Choroid plexus epithelial cell (primary cell): ENCODE measurements at regions not wholly inside any gene's neighbourhood (a gene's known extent, or its start where the extent isn't known, plus 50 kb on each side); places are given as distances from the start of the nearest gene placed in this dataset.
A peak's percentile ranks its signal among the peaks of the same experiment; 100 is the strongest.

ENCODE experiments used
- DNase-seq: peaks from one replicate; pipeline ENCODE4 v3.0.0-alpha.2; 2010; ENCODE audit warnings: low read depth
- H3K4me3 ChIP-seq: 2 replicates; pipeline ENCODE4 v1.5.1; 2011; ENCODE audit warnings: low read depth, mild to moderate bottlenecking, control low read depth, low read length, moderate library complexity
- TF ChIP-seq, protein P1 (sequence below): conservative IDR thresholded peaks from 2 replicates; pipeline ENCODE4 v1.5.1; 2011; ENCODE audit warnings: low read depth, mild to moderate bottlenecking, control low read depth, inconsistent platforms, low read length, moderate library complexity

DNA sequence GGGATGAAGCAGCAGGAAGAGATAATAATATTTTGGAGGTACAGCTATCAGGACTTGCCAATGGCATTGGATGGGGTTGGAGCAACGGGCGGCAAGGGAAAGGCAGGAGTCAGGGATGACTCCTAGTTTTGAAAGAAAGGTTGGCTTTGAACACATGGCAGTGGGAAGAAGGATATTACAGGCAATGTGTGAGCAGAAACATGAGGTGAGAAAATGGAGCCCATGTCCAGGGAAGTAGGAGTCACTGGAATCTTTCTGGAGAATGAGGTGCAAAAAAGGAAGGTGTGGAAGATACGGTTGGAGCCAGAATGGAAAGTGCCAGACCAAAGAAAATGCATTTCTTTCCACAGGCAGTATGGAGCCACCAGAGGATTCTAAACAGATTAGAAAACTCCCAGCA, 288.5 kb upstream of the KAZN start:
- DNase-seq, result no peak
- TF ChIP-seq, protein P1, sequence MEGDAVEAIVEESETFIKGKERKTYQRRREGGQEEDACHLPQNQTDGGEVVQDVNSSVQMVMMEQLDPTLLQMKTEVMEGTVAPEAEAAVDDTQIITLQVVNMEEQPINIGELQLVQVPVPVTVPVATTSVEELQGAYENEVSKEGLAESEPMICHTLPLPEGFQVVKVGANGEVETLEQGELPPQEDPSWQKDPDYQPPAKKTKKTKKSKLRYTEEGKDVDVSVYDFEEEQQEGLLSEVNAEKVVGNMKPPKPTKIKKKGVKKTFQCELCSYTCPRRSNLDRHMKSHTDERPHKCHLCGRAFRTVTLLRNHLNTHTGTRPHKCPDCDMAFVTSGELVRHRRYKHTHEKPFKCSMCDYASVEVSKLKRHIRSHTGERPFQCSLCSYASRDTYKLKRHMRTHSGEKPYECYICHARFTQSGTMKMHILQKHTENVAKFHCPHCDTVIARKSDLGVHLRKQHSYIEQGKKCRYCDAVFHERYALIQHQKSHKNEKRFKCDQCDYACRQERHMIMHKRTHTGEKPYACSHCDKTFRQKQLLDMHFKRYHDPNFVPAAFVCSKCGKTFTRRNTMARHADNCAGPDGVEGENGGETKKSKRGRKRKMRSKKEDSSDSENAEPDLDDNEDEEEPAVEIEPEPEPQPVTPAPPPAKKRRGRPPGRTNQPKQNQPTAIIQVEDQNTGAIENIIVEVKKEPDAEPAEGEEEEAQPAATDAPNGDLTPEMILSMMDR, result no peak
- no peak overlapping the region for H3K4me3 ChIP-seq

DNA sequence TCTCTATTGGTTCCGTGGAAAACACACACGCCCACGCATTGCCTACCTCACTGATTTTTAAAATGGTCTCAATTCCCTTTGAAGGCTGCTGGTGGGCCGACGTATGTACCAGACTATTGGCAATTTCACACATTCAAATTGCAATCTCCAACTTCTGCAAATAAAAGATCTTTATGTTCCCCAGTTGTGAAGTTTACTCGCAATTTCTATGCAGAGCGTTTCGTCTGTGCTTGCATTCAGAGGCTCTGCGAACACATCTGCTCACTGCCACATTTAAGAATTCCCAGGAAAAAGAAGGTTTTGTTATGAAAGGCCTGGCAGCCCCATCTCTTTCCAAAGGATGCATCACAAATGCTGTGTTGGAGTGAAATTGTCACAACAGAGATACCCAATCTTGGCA, 288.0 kb upstream of the KAZN start:
- no peak overlapping the region for H3K4me3 ChIP-seq
- TF ChIP-seq, protein P1, result no peak
- no peak for DNase-seq

DNA sequence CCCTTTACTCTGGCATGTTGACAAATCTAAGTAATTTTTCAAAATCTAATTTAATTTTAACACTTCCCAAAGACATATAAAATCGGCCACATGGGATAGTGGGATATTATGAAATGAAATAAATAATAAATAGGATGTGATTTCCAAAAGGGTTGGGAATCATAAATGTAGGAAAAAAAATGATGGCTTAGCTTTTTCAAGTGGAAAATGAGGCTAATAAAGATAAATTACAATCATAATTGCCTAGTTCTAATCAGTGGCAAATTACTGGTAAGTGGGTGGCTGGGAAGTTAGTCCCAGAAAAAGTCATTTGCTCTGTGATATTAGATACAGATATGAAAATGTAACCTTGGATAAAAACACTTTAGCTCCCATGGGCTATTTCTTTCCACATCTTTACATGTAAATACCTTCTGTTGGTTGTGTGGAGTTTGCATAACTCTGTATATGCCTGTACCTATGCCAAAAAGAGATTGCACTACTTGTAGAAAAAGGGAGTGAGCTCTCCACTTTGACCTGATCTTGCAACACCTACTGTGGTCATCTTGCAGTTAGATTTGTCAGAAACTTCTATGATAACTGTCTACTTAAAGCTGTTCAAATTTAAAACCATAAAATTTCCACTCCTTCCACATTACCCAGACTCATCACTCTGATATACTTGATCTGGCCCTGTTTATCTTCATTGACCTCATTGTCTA, 284.6 kb upstream of the KAZN start:
- no peak overlapping the region for H3K4me3 ChIP-seq
- TF ChIP-seq, protein P1, result no peak
- DNase-seq, result no peak

DNA sequence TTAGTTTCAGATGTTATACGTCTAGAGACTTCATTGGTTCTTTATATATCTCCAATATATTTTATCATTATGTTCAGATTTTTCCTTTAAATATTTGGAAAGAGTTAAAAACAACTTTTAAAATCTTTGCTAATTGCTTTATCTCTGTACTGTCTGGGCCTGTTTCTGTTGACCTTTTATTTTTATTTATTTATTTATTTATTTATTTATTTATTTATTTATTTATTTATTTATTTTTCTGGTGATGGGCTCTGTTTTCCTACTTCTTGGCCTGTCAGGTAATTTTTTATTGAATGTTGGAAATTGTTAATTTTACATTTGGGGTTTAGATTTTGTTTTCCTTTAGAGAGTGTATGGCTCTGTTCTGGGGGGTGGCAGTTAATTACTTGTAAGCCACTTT, 279.7 kb upstream of the KAZN start:
- TF ChIP-seq, protein P1, result no peak
- no peak for DNase-seq
- no peak overlapping the region for H3K4me3 ChIP-seq

DNA sequence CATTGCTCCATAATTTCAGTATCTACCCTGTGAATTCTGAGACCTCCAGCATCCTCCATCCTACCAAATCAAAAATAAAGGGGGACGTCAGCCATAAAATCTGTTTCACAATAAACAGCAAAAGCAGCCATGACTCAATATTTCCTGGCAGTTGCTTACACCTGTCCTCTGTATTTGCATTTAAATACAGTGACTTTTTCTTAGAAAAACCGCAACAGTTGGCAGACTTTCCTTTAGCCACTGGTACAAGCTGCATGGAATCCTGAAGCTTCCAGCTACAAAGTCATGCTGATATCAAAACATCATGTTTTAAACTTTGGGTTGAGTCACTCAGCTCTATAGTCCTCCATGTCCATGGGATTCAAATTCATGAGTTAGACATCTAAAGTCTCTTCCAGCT, 278.0 kb upstream of the KAZN start:
- DNase-seq, result peak; percentile 44
- no peak overlapping the region for H3K4me3 ChIP-seq
- TF ChIP-seq, protein P1, result no peak

DNA sequence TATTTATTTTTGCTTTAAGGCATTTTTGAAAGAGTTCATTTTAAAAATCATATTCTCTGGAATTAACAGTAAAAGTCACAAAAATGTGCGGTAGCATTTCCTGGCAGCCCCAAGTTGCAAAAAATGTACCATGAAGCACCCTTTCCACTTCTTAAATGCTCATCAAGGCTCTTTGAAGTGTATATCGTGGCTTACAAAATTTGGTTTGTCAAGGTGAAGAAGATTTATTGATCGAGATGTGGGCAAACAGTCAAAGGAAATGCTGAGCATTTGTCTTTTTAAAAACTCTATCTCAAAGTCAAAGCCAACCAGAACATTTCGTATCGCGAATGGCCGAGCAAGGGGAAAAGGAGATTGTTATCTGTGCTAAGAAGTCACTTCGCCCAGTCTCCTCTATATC, 277.5 kb upstream of the KAZN start:
- TF ChIP-seq, protein P1, result no peak
- no peak for DNase-seq
- no peak overlapping the region for H3K4me3 ChIP-seq

DNA sequence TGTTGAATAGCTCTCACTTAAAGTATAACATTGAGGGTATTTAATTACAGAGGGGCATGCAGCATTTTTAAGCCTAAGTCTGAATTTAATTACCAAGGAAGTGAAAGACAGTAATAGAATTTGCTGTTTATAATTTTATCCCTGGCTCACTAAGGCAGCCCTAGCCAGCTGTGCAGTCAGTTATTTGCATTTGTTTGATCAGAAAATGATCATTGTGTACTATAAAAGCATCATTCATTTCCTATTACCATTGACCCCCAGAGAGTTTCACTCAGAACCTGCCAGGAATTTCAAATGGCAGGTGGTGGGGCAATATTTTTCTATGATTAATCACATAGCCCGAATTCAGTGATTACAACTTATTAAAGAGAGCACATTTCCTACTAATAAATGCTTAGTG, 277.1 kb upstream of the KAZN start:
- TF ChIP-seq, protein P1, result no peak
- H3K4me3 ChIP-seq, result no peak overlapping the region
- no peak for DNase-seq
